ENCODE measurements at regions not wholly inside any gene's neighbourhood (a gene's known extent, or its start where the extent isn't known, plus 50 kb on each side); places are given as distances from the start of the nearest gene placed in this dataset.
"Not testable (repeated sequence)": the region's sequence is repeated elsewhere in the genome, so short reads cannot be mapped to it uniquely, and the experiment has no call there.

DNA sequence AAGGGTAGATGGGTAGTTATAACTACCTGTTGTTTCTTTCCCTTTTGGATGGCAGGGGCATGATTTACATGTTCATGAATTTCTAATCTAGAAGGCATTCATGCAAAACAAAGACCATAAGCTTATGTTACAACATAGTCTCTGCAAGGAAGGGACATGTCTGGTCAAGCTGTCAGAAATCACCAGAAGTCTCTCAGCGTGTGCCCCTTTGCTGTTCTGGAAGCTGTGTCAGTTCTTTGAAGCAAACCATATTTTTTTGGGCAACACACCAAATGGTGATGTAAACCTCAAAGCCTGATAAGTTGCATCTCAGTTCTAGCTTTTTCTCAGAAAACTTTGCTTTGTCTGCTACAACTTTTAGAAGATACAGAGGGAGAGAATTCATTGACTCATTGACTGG lies 173.5 kb upstream of the CTAGE1 start:
- Histone ChIP-seq H3K4me3 (ENCODE audit: low read length) (no peak overlapping the region), H3K27ac (ENCODE audit: low read length) (no peak overlapping the region), H3K4me1 (ENCODE audit: control insufficient read depth, insufficient read depth, low read length) (no peaks in the 10 kb centered on the region), H3K9me3 (replicated peaks; ENCODE audit: control insufficient read depth, low read depth, low read length) (no peaks in the 10 kb centered on the region), H3K36me3 (ENCODE audit: control insufficient read depth, insufficient read depth, low read length) (no peaks in the 10 kb centered on the region), H3K27me3 (ENCODE audit: control insufficient read depth, insufficient read depth, low read length) (no peaks in the 10 kb centered on the region)
- no peak for DNase-seq
- 80% methylated on average over 1 of the region's 1 CpG for WGBS (ENCODE audit: insufficient coverage)

DNA sequence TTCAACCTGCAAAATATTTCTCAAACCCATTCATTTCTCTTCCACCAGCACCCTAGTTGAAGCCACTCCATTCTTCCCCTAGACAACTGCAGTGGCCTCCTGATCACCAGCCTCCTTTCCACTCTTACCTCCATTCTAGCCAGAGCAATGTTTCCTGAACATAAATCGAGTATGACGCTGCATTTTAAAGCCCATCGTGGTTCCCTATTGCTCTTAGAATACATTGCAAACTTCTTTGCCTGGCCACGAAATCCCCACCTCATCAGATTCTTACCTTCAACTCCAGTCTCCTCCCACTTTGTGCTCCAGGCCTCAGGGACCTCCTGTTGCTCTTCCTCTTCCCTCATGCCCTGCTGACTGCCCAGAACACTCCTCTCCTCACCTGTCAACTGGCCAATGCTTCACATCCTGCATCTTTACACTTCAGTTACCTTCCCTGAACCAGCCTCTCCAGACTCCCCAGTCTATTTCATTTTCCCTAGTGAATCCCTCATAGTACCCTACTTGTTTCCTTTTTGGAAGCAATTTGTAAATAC lies 176.5 kb upstream of the CTAGE1 start:
- 75% methylated on average over 4 of the region's 4 CpGs for WGBS (ENCODE audit: insufficient coverage)
- Histone ChIP-seq H3K27ac (ENCODE audit: low read length) (no peak overlapping the region), H3K36me3 (ENCODE audit: control insufficient read depth, insufficient read depth, low read length) (no peaks in the 10 kb centered on the region), H3K4me3 (ENCODE audit: low read length) (no peak overlapping the region), H3K27me3 (ENCODE audit: control insufficient read depth, insufficient read depth, low read length) (peaks cover 2% of the 10 kb centered on the region), H3K4me1 (ENCODE audit: control insufficient read depth, insufficient read depth, low read length) (no peaks in the 10 kb centered on the region), H3K9me3 (replicated peaks; ENCODE audit: control insufficient read depth, low read depth, low read length) (no peaks in the 10 kb centered on the region)
- no peak for DNase-seq

DNA sequence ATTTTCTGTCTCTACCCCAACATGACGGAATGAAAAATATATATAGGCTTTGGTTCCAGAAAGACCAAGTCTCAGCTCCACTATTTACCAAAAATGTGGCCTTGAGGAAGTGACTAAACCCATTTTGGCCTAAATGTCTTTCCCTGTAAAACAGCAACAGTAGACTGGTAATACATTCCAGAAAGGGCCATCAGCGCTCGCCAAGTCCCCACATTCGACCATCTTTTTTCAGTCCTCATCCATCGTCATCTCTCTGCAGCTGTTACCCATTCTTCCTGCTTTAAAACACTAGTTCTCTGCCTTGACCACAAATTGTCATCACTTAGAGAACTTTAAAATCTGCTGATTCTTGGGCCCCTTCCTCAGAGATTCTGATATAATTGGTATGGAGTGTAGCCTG lies 183.8 kb upstream of the CTAGE1 start:
- Histone ChIP-seq H3K4me3 (ENCODE audit: low read length) (no peak overlapping the region), H3K27ac (ENCODE audit: low read length) (no peak overlapping the region), H3K4me1 (ENCODE audit: control insufficient read depth, insufficient read depth, low read length) (no peaks in the 10 kb centered on the region), H3K36me3 (ENCODE audit: control insufficient read depth, insufficient read depth, low read length) (no peaks in the 10 kb centered on the region), H3K27me3 (ENCODE audit: control insufficient read depth, insufficient read depth, low read length) (peaks cover 2% of the 10 kb centered on the region), H3K9me3 (replicated peaks; ENCODE audit: control insufficient read depth, low read depth, low read length) (no peaks in the 10 kb centered on the region)
- WGBS (ENCODE audit: insufficient coverage), result 90% methylated on average over 4 of the region's 5 CpGs
- DNase-seq, result no peak

- H3K27ac ChIP-seq (ENCODE audit: low read length); H3K27me3 ChIP-seq (ENCODE audit: control insufficient read depth, insufficient read depth, low read length); DNase-seq; H3K4me1 ChIP-seq (ENCODE audit: control insufficient read depth, insufficient read depth, low read length); H3K36me3 ChIP-seq (ENCODE audit: control insufficient read depth, insufficient read depth, low read length); H3K4me3 ChIP-seq (ENCODE audit: low read length); H3K9me3 ChIP-seq (replicated peaks; ENCODE audit: control insufficient read depth, low read depth, low read length): not testable (repeated sequence)
- no CpG with 5 or more reads among the region's 3 CpGs for WGBS (ENCODE audit: insufficient coverage)
These were observed 184.7 kb upstream of the CTAGE1 start for GRCh38 chr18:22602456-22602855.

GRCh38 chr18:22603902-22604301 lies 186.2 kb upstream of the CTAGE1 start:
- Histone ChIP-seq H3K4me3 (ENCODE audit: low read length) (no peak overlapping the region), H3K4me1 (ENCODE audit: control insufficient read depth, insufficient read depth, low read length) (no peaks in the 10 kb centered on the region), H3K27ac (ENCODE audit: low read length) (no peak overlapping the region)

GRCh38 chr18:22604390-22604985 lies 186.8 kb upstream of the CTAGE1 start:
- Histone ChIP-seq H3K36me3 (ENCODE audit: control insufficient read depth, insufficient read depth, low read length) (no peaks in the 10 kb centered on the region), H3K4me1 (ENCODE audit: control insufficient read depth, insufficient read depth, low read length) (no peaks in the 10 kb centered on the region), H3K4me3 (ENCODE audit: low read length) (no peak overlapping the region), H3K27me3 (ENCODE audit: control insufficient read depth, insufficient read depth, low read length) (no peaks in the 10 kb centered on the region), H3K9me3 (replicated peaks; ENCODE audit: control insufficient read depth, low read depth, low read length) (no peaks in the 10 kb centered on the region), H3K27ac (ENCODE audit: low read length) (no peak overlapping the region)
- DNase-seq, result peak; percentile 46
- 72% methylated on average over 6 of the region's 10 CpGs for WGBS (ENCODE audit: insufficient coverage)

More at GRCh38 chr18:22603902-22604301, 186.2 kb upstream of the CTAGE1 start:
- DNase-seq, result no peak
- Histone ChIP-seq H3K27me3 (ENCODE audit: control insufficient read depth, insufficient read depth, low read length) (peaks cover 2% of the 10 kb centered on the region), H3K36me3 (ENCODE audit: control insufficient read depth, insufficient read depth, low read length) (no peaks in the 10 kb centered on the region), H3K9me3 (replicated peaks; ENCODE audit: control insufficient read depth, low read depth, low read length) (no peaks in the 10 kb centered on the region)

DNA sequence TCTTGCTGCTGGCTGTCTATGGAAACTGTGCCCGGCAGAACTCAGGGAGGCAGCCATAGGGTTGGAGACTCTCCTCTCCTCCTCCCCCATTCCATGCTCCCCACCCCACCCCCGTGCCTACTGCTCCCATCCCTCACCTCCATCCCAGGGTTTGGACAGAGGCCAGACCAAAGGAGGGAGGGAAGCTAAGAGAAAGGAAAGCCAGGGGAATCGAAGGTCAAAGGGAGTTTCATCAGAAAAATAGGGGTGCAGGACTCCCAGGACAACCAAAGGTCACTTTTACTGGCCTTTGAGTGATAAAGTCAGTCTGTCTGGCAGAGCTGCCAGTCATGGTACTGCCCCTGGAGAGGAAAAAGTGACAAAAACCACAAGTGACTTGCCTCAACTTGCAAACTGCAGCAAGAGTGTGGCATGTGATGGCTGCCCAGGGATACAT lies 187.3 kb upstream of the CTAGE1 start:
- Histone ChIP-seq H3K27me3 (ENCODE audit: control insufficient read depth, insufficient read depth, low read length) (no peaks in the 10 kb centered on the region), H3K4me1 (ENCODE audit: control insufficient read depth, insufficient read depth, low read length) (no peaks in the 10 kb centered on the region), H3K4me3 (ENCODE audit: low read length) (no peak overlapping the region), H3K9me3 (replicated peaks; ENCODE audit: control insufficient read depth, low read depth, low read length) (no peaks in the 10 kb centered on the region), H3K27ac (ENCODE audit: low read length) (no peak overlapping the region), H3K36me3 (ENCODE audit: control insufficient read depth, insufficient read depth, low read length) (no peaks in the 10 kb centered on the region)
- DNase-seq, result no peak
- WGBS (ENCODE audit: insufficient coverage), result 67% methylated on average over 1 of the region's 3 CpGs

DNA sequence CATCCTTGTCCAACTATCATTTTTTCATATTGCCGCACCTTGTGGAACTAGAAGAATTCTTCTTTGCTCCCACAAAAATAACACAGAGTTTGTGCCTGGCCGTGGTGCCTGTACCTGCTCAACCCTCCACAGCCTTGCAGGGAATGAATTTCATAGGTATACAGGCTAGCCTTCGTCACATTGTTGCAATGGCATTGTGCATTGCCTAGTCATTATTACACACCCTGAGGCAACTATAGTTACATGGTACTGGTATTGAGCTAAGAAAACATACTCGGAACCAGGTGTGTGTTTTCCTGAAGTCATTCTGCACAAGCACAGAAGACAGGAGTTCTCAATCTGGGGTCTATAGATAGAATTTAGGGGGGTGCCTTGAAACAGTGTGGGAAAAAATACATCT lies 188.0 kb upstream of the CTAGE1 start:
- H3K27me3 ChIP-seq (ENCODE audit: control insufficient read depth, insufficient read depth, low read length), result no peaks in the 10 kb centered on the region
- H3K4me1 ChIP-seq (ENCODE audit: control insufficient read depth, insufficient read depth, low read length), result no peaks in the 10 kb centered on the region
- WGBS (ENCODE audit: insufficient coverage), result 44% methylated on average over 2 of the region's 4 CpGs
- no peak for DNase-seq
- no peaks in the 10 kb centered on the region for H3K36me3 ChIP-seq (ENCODE audit: control insufficient read depth, insufficient read depth, low read length)
- H3K27ac ChIP-seq (ENCODE audit: low read length), result no peak overlapping the region
- no peak overlapping the region for H3K4me3 ChIP-seq (ENCODE audit: low read length)
- no peaks in the 10 kb centered on the region for H3K9me3 ChIP-seq (replicated peaks; ENCODE audit: control insufficient read depth, low read depth, low read length)

DNA sequence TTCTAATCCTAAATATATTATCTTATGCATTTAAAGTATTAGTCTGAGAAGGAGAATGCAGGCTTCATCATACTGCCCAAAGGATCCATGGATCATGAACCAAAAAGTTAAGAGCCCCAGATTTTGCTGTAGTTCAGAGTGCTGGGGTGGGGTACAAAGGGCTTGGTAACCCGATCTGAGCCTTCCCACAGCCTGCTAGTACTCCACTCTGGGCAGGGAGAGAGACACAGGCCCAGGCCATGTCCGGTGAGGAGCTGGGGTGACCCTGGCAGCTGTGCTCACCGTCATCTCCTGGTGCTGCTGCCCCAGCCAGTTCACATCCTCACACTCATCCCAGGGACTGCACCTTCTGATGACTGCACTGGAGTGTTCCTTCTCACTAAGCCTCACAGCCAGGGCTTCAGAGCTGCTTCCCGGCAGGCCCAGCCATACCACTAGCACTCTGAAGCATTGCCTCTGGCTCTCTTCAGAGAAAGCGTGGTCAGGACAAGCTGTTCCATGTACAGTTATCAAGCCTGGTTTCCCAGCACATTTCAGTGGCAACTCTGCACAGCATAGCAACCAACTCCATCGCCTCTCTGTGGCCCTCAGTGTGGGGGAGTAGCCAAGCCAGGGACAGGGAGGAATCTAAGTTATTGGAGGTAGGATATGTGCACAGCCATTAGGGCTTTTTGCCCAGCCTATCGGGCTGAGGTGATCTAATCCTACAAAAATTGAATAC lies 189.0 kb upstream of the CTAGE1 start:
- Histone ChIP-seq H3K4me3 (ENCODE audit: low read length) (no peak overlapping the region), H3K36me3 (ENCODE audit: control insufficient read depth, insufficient read depth, low read length) (no peaks in the 10 kb centered on the region), H3K27ac (ENCODE audit: low read length) (no peak overlapping the region), H3K27me3 (ENCODE audit: control insufficient read depth, insufficient read depth, low read length) (no peaks in the 10 kb centered on the region), H3K4me1 (ENCODE audit: control insufficient read depth, insufficient read depth, low read length) (no peaks in the 10 kb centered on the region), H3K9me3 (replicated peaks; ENCODE audit: control insufficient read depth, low read depth, low read length) (no peaks in the 10 kb centered on the region)
- no peak for DNase-seq
- WGBS (ENCODE audit: insufficient coverage), result 56% methylated on average over 5 of the region's 7 CpGs

DNA sequence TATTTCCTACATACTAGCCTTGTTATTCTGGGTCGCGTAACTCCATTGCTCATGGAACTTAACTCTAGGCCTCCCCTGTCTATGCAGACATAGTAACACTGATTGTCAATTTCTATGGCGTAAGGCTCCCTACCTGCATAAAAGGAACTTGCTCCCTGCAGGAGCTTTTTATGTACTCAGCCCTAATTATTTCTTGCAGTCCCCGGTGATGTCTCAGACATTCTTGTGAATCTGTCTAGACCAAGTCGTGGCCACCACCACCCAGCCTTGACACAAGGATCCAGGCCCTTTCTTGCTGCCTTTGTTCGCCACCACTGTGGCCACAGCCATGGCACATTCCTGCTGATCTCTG lies 189.5 kb upstream of the CTAGE1 start:
- no peaks in the 10 kb centered on the region for H3K27me3 ChIP-seq (ENCODE audit: control insufficient read depth, insufficient read depth, low read length)
- DNase-seq, result no peak
- H3K27ac ChIP-seq (ENCODE audit: low read length), result no peak overlapping the region
- H3K9me3 ChIP-seq (replicated peaks; ENCODE audit: control insufficient read depth, low read depth, low read length), result no peaks in the 10 kb centered on the region
- H3K36me3 ChIP-seq (ENCODE audit: control insufficient read depth, insufficient read depth, low read length), result no peaks in the 10 kb centered on the region
- H3K4me3 ChIP-seq (ENCODE audit: low read length), result no peak overlapping the region
- H3K4me1 ChIP-seq (ENCODE audit: control insufficient read depth, insufficient read depth, low read length), result no peaks in the 10 kb centered on the region
- WGBS (ENCODE audit: insufficient coverage), result 75% methylated on average over 6 of the region's 6 CpGs

Measured in muscle of leg (tissue), 3 donors.